GM21717 (cell line): ENCODE measurements at regions not wholly inside any gene's neighbourhood (a gene's known extent, or its start where the extent isn't known, plus 50 kb on each side); places are given as distances from the start of the nearest gene placed in this dataset.

ENCODE experiments used
- ATAC-seq: cut with Tn5 transposase; IDR thresholded peaks from one replicate; pipeline ENCODE4 v1.9.1; 2021; ENCODE audit warnings: mild to moderate bottlenecking, moderate library complexity; ENCODE audit not compliant: unreplicated experiment

GRCh38 chr5:143694357-143694756 lies 117.6 kb upstream of the HMHB1 start:
- ATAC-seq, result no peak

GRCh38 chr5:143693651-143694252 lies 118.2 kb upstream of the HMHB1 start:
- ATAC-seq, result peak; percentile 80

GRCh38 chr5:143692342-143692741 lies 119.6 kb upstream of the HMHB1 start:
- no peak for ATAC-seq

GRCh38 chr5:143691945-143692290 lies 120.0 kb upstream of the HMHB1 start:
- no peak for ATAC-seq

- ATAC-seq, result no peak
Measured at GRCh38 chr5:143691287-143691944, 120.5 kb upstream of the HMHB1 start.

- no peak for ATAC-seq
Measured at GRCh38 chr5:143687604-143688003, 124.4 kb upstream of the HMHB1 start.

- no peak for ATAC-seq
Measured at GRCh38 chr5:143685246-143685815, 126.6 kb upstream of the HMHB1 start.

GRCh38 chr5:143683459-143683858 lies 128.5 kb upstream of the HMHB1 start:
- ATAC-seq, result no peak

GRCh38 chr5:143682929-143683386 lies 129.0 kb upstream of the HMHB1 start:
- ATAC-seq, result no peak

- ATAC-seq, result no peak
Measured at GRCh38 chr5:143682246-143682905, 129.6 kb upstream of the HMHB1 start.

- ATAC-seq, result no peak
Measured at GRCh38 chr5:143680672-143681259, 131.2 kb upstream of the HMHB1 start.

GRCh38 chr5:143679777-143680176 lies 132.2 kb upstream of the HMHB1 start:
- ATAC-seq, result no peak

GRCh38 chr5:143678148-143678905 lies 133.6 kb upstream of the HMHB1 start:
- peak; percentile 48 for ATAC-seq

GRCh38 chr5:143677403-143677802 lies 134.6 kb upstream of the HMHB1 start:
- no peak for ATAC-seq

GRCh38 chr5:143676802-143677201 lies 135.2 kb upstream of the HMHB1 start:
- ATAC-seq, result no peak

- no peak for ATAC-seq
Measured at GRCh38 chr5:143674469-143674786, 137.5 kb upstream of the HMHB1 start.

GRCh38 chr5:143673676-143674468 lies 138.1 kb upstream of the HMHB1 start:
- no peak for ATAC-seq

GRCh38 chr5:143672806-143673205 lies 139.2 kb upstream of the HMHB1 start:
- ATAC-seq, result no peak

GRCh38 chr5:143671674-143672569 lies 140.0 kb upstream of the HMHB1 start:
- no peak for ATAC-seq
